ENCODE measurements at regions not wholly inside any gene's neighbourhood (a gene's known extent, or its start where the extent isn't known, plus 50 kb on each side); places are given as distances from the start of the nearest gene placed in this dataset.

DNA sequence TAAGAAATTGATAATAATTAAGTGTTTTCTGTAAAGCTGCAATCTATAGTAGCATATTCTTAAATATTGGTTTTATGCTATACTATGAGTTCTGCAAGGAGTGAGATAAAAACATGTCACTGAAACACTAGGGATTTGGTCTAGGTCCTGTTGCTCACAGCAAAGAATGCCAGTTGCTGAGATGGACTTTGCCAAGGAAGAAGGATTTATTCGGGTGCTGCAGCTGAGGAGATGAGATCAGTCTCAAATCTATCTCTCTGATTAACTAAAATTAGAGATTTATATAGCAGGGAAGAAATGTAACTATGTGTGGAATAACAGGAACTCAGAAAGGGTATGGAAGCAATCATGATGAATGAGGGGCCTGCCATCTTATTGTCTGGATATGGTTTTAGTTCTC lies 1569.9 kb downstream of the PCDH7 start:
- Histone ChIP-seq H3K9me3 (ENCODE audit: control insufficient read depth, low read length) (peaks cover 7% of the 10 kb centered on the region), H3K9ac (ENCODE audit: low read length) (no peak overlapping the region), H3K27me3 (replicated peaks; ENCODE audit: control insufficient read depth, insufficient read depth, low read length) (no peaks in the 10 kb centered on the region), H3K4me1 (ENCODE audit: control insufficient read depth, insufficient read depth, low read length) (no peaks in the 10 kb centered on the region), H3K36me3 (ENCODE audit: control insufficient read depth, insufficient read depth, low read length, severe bottlenecking) (no peaks in the 10 kb centered on the region), H3K4me3 (ENCODE audit: low read length) (no peak overlapping the region)
- DNase-seq (ENCODE audit: low read depth), result no peak

DNA sequence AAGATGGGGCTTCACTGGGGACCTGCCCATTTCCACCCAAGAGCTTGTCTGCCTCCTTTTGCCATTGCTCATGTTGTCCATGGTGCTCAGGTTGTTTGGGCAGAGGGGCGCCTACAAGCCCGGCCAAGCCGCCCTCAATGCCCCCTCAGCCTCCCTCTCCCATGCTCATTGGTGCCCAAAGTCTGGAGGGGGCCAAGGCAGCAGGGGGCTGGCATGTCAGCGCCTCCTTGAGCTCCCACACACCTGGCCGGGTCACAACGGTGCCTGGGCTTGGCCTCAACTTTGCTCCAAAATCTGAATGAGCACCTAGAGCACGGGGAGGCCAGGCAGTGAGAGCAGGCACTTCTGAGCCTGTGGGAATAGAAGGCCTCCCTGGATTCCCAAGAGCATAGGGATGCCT lies 1598.8 kb downstream of the PCDH7 start:
- DNase-seq (ENCODE audit: low read depth), result no peak
- H3K9ac ChIP-seq (ENCODE audit: low read length), result no peak overlapping the region
- H3K9me3 ChIP-seq (ENCODE audit: control insufficient read depth, low read length), result no peaks in the 10 kb centered on the region
- H3K36me3 ChIP-seq (ENCODE audit: control insufficient read depth, insufficient read depth, low read length, severe bottlenecking), result no peaks in the 10 kb centered on the region
- H3K4me3 ChIP-seq (ENCODE audit: low read length), result no peak overlapping the region
- H3K4me1 ChIP-seq (ENCODE audit: control insufficient read depth, insufficient read depth, low read length), result peaks cover 3% of the 10 kb centered on the region
- H3K27me3 ChIP-seq (replicated peaks; ENCODE audit: control insufficient read depth, insufficient read depth, low read length), result no peaks in the 10 kb centered on the region

DNA sequence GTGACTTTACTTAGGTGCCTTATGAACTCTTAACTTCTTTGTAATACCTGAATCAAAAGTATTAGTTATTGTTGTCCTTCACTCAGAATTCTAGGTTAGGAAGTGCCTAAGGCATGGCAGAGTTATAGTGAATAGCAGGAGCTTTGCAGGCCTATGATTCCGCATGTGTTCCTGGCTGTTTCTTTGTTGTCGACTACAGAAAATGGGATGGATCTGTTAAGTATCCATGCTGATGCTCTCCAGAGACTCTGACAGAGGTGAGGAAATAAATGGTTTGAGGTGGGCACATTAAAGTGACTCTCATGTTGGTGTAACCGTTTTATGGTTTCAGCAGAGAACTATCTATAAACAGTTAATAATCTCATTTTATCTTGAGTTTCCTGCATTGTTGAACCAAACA lies 1601.3 kb downstream of the PCDH7 start:
- no peaks in the 10 kb centered on the region for H3K9me3 ChIP-seq (ENCODE audit: control insufficient read depth, low read length)
- no peak for DNase-seq (ENCODE audit: low read depth)
- no peaks in the 10 kb centered on the region for H3K36me3 ChIP-seq (ENCODE audit: control insufficient read depth, insufficient read depth, low read length, severe bottlenecking)
- H3K4me3 ChIP-seq (ENCODE audit: low read length), result no peak overlapping the region
- no peaks in the 10 kb centered on the region for H3K27me3 ChIP-seq (replicated peaks; ENCODE audit: control insufficient read depth, insufficient read depth, low read length)
- H3K4me1 ChIP-seq (ENCODE audit: control insufficient read depth, insufficient read depth, low read length), result peaks cover 3% of the 10 kb centered on the region
- H3K9ac ChIP-seq (ENCODE audit: low read length), result no peak overlapping the region

DNA sequence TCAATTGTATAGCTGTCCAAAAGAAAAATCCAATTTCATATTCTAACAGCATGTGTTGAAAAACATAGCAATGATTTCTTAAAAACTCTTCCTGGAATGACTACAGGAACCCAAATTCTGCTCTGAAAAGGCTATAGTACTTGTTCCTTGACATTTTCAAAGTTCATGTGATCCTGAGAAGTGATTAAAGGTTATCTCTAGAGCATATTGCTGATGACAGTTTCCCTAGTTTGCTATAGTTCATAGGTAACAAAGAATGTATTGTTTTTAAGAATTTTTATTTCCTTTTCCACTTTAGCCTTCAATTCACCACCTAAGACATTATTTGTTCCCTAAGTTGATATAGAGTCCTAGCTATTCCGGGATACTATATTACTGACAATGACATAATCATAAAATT lies 1614.6 kb downstream of the PCDH7 start:
- no peaks in the 10 kb centered on the region for H3K4me1 ChIP-seq (ENCODE audit: control insufficient read depth, insufficient read depth, low read length)
- H3K9ac ChIP-seq (ENCODE audit: low read length), result no peak overlapping the region
- H3K36me3 ChIP-seq (ENCODE audit: control insufficient read depth, insufficient read depth, low read length, severe bottlenecking), result no peaks in the 10 kb centered on the region
- DNase-seq (ENCODE audit: low read depth), result no peak
- H3K9me3 ChIP-seq (ENCODE audit: control insufficient read depth, low read length), result no peaks in the 10 kb centered on the region
- no peak overlapping the region for H3K4me3 ChIP-seq (ENCODE audit: low read length)
- H3K27me3 ChIP-seq (replicated peaks; ENCODE audit: control insufficient read depth, insufficient read depth, low read length), result no peaks in the 10 kb centered on the region

DNA sequence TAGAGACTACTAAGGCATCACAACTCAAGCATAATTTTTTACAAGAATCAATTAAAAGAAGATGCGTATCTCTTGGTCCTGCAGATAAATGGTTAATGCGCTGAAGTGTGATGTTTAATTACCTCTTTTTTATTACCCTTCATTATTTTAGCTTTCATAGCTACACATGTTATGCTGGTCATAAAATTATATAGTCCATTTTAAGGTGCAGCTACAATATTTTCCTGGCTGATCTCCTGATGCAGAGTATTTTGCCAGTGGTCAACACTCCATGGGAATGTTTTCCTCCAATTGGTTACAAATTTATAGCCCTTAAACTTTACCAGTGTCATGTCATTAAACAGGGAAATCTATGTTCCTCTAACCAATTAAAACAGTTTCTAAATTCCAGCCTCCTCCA lies 1617.2 kb downstream of the PCDH7 start:
- H3K36me3 ChIP-seq (ENCODE audit: control insufficient read depth, insufficient read depth, low read length, severe bottlenecking), result no peaks in the 10 kb centered on the region
- H3K9ac ChIP-seq (ENCODE audit: low read length), result no peak overlapping the region
- H3K4me3 ChIP-seq (ENCODE audit: low read length), result no peak overlapping the region
- no peaks in the 10 kb centered on the region for H3K9me3 ChIP-seq (ENCODE audit: control insufficient read depth, low read length)
- no peak for DNase-seq (ENCODE audit: low read depth)
- H3K27me3 ChIP-seq (replicated peaks; ENCODE audit: control insufficient read depth, insufficient read depth, low read length), result no peaks in the 10 kb centered on the region
- no peaks in the 10 kb centered on the region for H3K4me1 ChIP-seq (ENCODE audit: control insufficient read depth, insufficient read depth, low read length)

DNA sequence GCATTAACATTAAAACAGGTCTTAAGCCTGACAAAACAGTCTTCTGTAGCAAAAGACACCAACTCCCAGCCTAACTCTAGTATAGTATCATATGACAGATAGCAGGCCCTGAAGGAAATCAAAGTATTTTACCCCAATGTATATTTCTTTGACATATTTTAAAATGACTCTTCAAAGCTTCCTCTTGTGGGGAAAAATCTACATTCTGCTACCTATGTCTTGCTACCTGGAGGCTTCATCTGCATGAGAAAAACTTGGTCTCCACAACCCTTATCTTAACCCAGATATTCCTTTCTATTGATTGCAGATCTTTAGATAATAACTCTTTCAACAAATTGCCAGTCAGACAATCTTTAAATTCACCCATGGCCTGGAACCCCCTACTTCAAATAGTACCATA lies 1620.4 kb downstream of the PCDH7 start:
- no peak overlapping the region for H3K4me3 ChIP-seq (ENCODE audit: low read length)
- no peaks in the 10 kb centered on the region for H3K27me3 ChIP-seq (replicated peaks; ENCODE audit: control insufficient read depth, insufficient read depth, low read length)
- no peaks in the 10 kb centered on the region for H3K4me1 ChIP-seq (ENCODE audit: control insufficient read depth, insufficient read depth, low read length)
- no peaks in the 10 kb centered on the region for H3K36me3 ChIP-seq (ENCODE audit: control insufficient read depth, insufficient read depth, low read length, severe bottlenecking)
- DNase-seq (ENCODE audit: low read depth), result no peak
- H3K9ac ChIP-seq (ENCODE audit: low read length), result no peak overlapping the region
- no peaks in the 10 kb centered on the region for H3K9me3 ChIP-seq (ENCODE audit: control insufficient read depth, low read length)

DNA sequence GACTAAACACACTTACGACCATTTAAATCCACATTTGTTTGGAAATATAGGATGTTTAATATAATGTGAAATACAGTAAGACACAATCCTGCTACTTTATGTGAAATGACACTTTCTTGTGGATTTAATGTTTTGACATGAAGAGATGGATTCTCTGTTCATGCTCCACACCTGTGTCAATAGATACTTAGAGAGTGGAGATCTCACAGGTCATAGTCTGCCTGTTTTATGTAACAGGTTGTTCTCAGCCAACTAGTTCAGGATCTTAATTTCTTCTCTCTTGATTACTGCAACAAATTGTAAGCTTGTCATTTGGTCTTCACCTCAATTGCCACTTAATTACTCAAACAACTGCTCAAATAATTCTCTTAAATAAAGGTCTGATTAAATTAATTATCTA lies 1621.2 kb downstream of the PCDH7 start:
- Histone ChIP-seq H3K4me1 (ENCODE audit: control insufficient read depth, insufficient read depth, low read length) (no peaks in the 10 kb centered on the region), H3K27me3 (replicated peaks; ENCODE audit: control insufficient read depth, insufficient read depth, low read length) (no peaks in the 10 kb centered on the region), H3K9ac (ENCODE audit: low read length) (no peak overlapping the region), H3K36me3 (ENCODE audit: control insufficient read depth, insufficient read depth, low read length, severe bottlenecking) (no peaks in the 10 kb centered on the region), H3K9me3 (ENCODE audit: control insufficient read depth, low read length) (no peaks in the 10 kb centered on the region), H3K4me3 (ENCODE audit: low read length) (no peak overlapping the region)
- DNase-seq (ENCODE audit: low read depth), result no peak

DNA sequence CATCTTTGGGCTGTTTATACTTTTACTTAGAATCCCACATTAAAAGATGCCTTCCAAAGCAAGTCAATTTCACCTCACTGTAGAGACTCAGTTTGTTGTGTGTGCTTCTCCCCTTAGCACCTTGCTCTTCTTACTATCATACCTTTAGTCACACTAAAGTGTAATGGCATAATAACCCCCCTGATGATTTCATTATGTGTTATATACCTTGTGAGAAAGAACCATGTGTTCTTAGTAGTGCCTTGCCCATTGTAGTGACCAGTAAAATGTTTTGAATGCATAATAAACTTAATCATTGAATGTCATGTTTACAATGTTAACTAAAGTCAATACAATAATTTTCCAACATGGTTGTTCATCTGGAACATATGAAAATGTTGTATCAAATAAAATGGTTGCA lies 1621.9 kb downstream of the PCDH7 start:
- no peak overlapping the region for H3K4me3 ChIP-seq (ENCODE audit: low read length)
- H3K9me3 ChIP-seq (ENCODE audit: control insufficient read depth, low read length), result no peaks in the 10 kb centered on the region
- no peak overlapping the region for H3K9ac ChIP-seq (ENCODE audit: low read length)
- H3K27me3 ChIP-seq (replicated peaks; ENCODE audit: control insufficient read depth, insufficient read depth, low read length), result no peaks in the 10 kb centered on the region
- H3K4me1 ChIP-seq (ENCODE audit: control insufficient read depth, insufficient read depth, low read length), result no peaks in the 10 kb centered on the region
- DNase-seq (ENCODE audit: low read depth), result no peak
- no peaks in the 10 kb centered on the region for H3K36me3 ChIP-seq (ENCODE audit: control insufficient read depth, insufficient read depth, low read length, severe bottlenecking)

DNA sequence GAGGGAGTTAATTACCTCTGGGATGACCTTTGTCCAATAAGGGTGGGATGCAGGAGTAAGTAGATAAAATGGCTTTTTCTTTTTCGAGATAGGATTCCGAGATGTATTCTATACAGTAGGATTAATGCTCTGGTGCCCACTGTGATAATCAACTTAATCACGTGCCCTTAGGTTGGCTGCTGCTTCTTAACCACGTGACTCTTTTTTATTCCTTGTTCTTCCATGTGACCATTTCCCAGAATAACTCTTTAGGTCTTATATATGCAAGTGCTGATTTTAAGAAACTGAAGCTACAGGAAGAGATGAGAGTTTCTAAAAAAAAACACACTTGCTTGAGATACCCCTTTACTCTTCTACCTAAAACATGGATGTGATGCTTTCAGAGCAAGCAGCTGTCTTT lies 1628.9 kb downstream of the PCDH7 start:
- no peaks in the 10 kb centered on the region for H3K27me3 ChIP-seq (replicated peaks; ENCODE audit: control insufficient read depth, insufficient read depth, low read length)
- H3K9me3 ChIP-seq (ENCODE audit: control insufficient read depth, low read length), result no peaks in the 10 kb centered on the region
- H3K4me1 ChIP-seq (ENCODE audit: control insufficient read depth, insufficient read depth, low read length), result no peaks in the 10 kb centered on the region
- no peak for DNase-seq (ENCODE audit: low read depth)
- no peaks in the 10 kb centered on the region for H3K36me3 ChIP-seq (ENCODE audit: control insufficient read depth, insufficient read depth, low read length, severe bottlenecking)
- no peak overlapping the region for H3K9ac ChIP-seq (ENCODE audit: low read length)
- no peak overlapping the region for H3K4me3 ChIP-seq (ENCODE audit: low read length)

DNA sequence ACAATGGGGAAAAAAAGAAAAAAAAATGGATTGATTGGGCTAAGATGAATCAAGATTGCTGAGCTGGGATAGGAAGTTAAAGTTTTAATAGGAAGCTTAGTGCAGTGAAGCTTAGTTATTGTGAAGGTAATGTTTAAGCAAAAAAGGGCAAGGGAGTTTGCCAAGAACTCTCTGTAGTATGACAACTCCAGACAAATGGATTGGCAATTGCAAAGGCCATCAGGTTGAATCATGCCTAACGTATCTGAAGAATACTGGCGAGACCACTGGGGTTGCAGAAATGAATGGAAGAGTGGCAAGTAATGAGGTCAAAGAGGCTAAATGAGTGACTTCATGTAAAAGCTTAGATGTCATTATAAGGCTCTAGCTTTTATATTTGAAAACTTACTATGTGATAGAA lies 1654.0 kb downstream of the PCDH7 start:
- Histone ChIP-seq H3K9ac (ENCODE audit: low read length) (no peak overlapping the region), H3K9me3 (ENCODE audit: control insufficient read depth, low read length) (no peaks in the 10 kb centered on the region), H3K36me3 (ENCODE audit: control insufficient read depth, insufficient read depth, low read length, severe bottlenecking) (no peaks in the 10 kb centered on the region), H3K4me1 (ENCODE audit: control insufficient read depth, insufficient read depth, low read length) (no peaks in the 10 kb centered on the region), H3K27me3 (replicated peaks; ENCODE audit: control insufficient read depth, insufficient read depth, low read length) (no peaks in the 10 kb centered on the region), H3K4me3 (ENCODE audit: low read length) (no peak overlapping the region)
- DNase-seq (ENCODE audit: low read depth), result no peak

DNA sequence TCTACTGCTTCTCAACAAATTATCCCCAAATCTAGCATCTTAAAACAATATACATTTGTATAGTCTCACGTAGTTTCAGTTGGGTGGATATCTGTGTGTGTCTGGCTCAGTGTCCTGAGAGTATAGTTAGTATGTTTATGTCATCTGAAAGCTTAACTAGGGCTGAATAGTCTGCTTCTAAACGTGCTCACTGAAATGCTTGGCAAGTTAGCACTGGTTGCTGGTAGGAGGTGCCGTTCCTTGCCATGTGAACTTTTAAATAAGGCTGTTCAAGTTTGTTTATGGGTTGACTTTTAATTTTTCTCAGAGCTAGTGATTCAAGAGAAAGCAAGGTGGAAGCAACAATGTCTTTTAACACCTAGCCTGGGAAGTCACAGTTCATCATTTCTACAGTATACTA lies 1673.6 kb downstream of the PCDH7 start:
- H3K27me3 ChIP-seq (replicated peaks; ENCODE audit: control insufficient read depth, insufficient read depth, low read length), result no peaks in the 10 kb centered on the region
- no peak overlapping the region for H3K4me3 ChIP-seq (ENCODE audit: low read length)
- H3K36me3 ChIP-seq (ENCODE audit: control insufficient read depth, insufficient read depth, low read length, severe bottlenecking), result no peaks in the 10 kb centered on the region
- H3K9ac ChIP-seq (ENCODE audit: low read length), result no peak overlapping the region
- no peaks in the 10 kb centered on the region for H3K9me3 ChIP-seq (ENCODE audit: control insufficient read depth, low read length)
- no peaks in the 10 kb centered on the region for H3K4me1 ChIP-seq (ENCODE audit: control insufficient read depth, insufficient read depth, low read length)
- DNase-seq (ENCODE audit: low read depth), result no peak

DNA sequence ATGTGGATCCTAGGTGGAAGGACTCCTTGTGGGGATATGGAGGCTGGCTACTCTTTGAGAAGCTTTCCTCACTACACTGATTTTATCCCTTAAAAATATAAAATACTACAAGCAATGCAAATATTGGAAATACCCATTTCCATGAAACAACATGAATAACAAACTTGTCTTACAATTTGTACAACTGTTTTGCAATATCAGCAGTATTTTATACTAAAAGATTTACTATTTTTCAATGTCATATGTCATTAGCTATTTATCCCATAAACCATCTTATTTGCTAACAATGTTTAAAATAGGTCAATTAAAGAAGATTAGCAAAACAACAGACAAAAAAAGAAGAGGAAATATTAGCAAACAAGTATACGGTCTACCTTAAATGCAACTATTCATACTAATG lies 1674.1 kb downstream of the PCDH7 start:
- Histone ChIP-seq H3K4me3 (ENCODE audit: low read length) (no peak overlapping the region), H3K9me3 (ENCODE audit: control insufficient read depth, low read length) (no peaks in the 10 kb centered on the region), H3K9ac (ENCODE audit: low read length) (no peak overlapping the region), H3K4me1 (ENCODE audit: control insufficient read depth, insufficient read depth, low read length) (no peaks in the 10 kb centered on the region), H3K36me3 (ENCODE audit: control insufficient read depth, insufficient read depth, low read length, severe bottlenecking) (no peaks in the 10 kb centered on the region), H3K27me3 (replicated peaks; ENCODE audit: control insufficient read depth, insufficient read depth, low read length) (no peaks in the 10 kb centered on the region)
- no peak for DNase-seq (ENCODE audit: low read depth)

Measured in adipocyte (in vitro differentiated cells).